H1 (cell line): ENCODE measurements at regions not wholly inside any gene's neighbourhood (a gene's known extent, or its start where the extent isn't known, plus 50 kb on each side); places are given as distances from the start of the nearest gene placed in this dataset.

ENCODE experiments used
- BRCA1 ChIP-seq: IDR thresholded peaks from 2 replicates; pipeline ENCODE4 v1.6.1; 2012; ENCODE audit warnings: low read depth, low read length, improper control_type of control experiment
- CHD1 ChIP-seq: IDR thresholded peaks from 2 replicates; pipeline ENCODE4 v1.6.1; 2012; ENCODE audit warnings: low read depth, low read length, improper control_type of control experiment
- CHD2 ChIP-seq: IDR thresholded peaks from 2 replicates; pipeline ENCODE4 v1.6.1; 2012; ENCODE audit warnings: low read length, improper control_type of control experiment
- CTBP2 ChIP-seq: IDR thresholded peaks from 2 replicates; pipeline ENCODE4 v1.7.0; 2011; ENCODE audit warnings: borderline replicate concordance, mild to moderate bottlenecking, moderate library complexity, mixed read lengths, low read length; ENCODE audit not compliant: insufficient read depth, insufficient read length
- EP300 ChIP-seq, 2 experiments: IDR thresholded peaks; 1 replicate in 1 of 2; 2 replicates in 1 of 2; pipeline ENCODE4 v1.6.1; 2011 to 2012; ENCODE audit warnings: low read depth in 2 of 2, low read length in 2 of 2, mild to moderate bottlenecking in 2 of 2, borderline replicate concordance in 1 of 2, inconsistent platforms in 1 of 2, moderate library complexity in 1 of 2
- EZH2 ChIP-seq: fragments of 200-600 bp; sonication (generic); IDR thresholded peaks from 2 replicates; pipeline ENCODE4 v1.7.1; 2012; ENCODE audit warnings: low read depth, mild to moderate bottlenecking, moderate library complexity, low read length, inconsistent platforms; ENCODE audit not compliant: severe bottlenecking
- GABPA ChIP-seq: IDR thresholded peaks from 2 replicates; pipeline ENCODE4 v1.6.1; 2011; ENCODE audit warnings: mild to moderate bottlenecking, low read length, moderate library complexity, borderline replicate concordance; ENCODE audit not compliant: insufficient read depth
- POLR2AphosphoS5 ChIP-seq: IDR thresholded peaks from 2 replicates; pipeline ENCODE4 v1.6.1; 2011; ENCODE audit warnings: low read depth, low read length
- RFX5 ChIP-seq: IDR thresholded peaks from 2 replicates; pipeline ENCODE4 v1.6.1; 2011; ENCODE audit warnings: low read depth, low read length, improper control_type of control experiment, borderline replicate concordance
- TAF1 ChIP-seq: IDR thresholded peaks from 2 replicates; pipeline ENCODE4 v1.6.1; 2011; ENCODE audit warnings: mild to moderate bottlenecking, low read depth, low read length
- TCF12 ChIP-seq: IDR thresholded peaks from 2 replicates; pipeline ENCODE4 v1.6.1; 2011; ENCODE audit warnings: low read depth, mild to moderate bottlenecking, low read length
- TF ChIP-seq, protein P1 (sequence below), 3 experiments: IDR thresholded peaks; 1 replicate in 2 of 3; 2 replicates in 1 of 3; pipeline versions ENCODE4 v1.5.1 to v1.6.1; 2011; ENCODE audit warnings: low read length in 3 of 3, mild to moderate bottlenecking in 3 of 3, inconsistent platforms in 2 of 3, low read depth in 1 of 3, moderate library complexity in 1 of 3; ENCODE audit not compliant: insufficient read depth in 1 of 3; ENCODE audit errors: control extremely low read depth in 1 of 3
- TF ChIP-seq, protein P2 (sequence below): IDR thresholded peaks from 2 replicates; pipeline ENCODE4 v1.6.1; 2012; ENCODE audit warnings: low read length, inconsistent platforms
- TF ChIP-seq, protein P3 (sequence below): IDR thresholded peaks from 2 replicates; pipeline ENCODE4 v1.6.1; 2011; ENCODE audit warnings: low read length, improper control_type of control experiment

DNA sequence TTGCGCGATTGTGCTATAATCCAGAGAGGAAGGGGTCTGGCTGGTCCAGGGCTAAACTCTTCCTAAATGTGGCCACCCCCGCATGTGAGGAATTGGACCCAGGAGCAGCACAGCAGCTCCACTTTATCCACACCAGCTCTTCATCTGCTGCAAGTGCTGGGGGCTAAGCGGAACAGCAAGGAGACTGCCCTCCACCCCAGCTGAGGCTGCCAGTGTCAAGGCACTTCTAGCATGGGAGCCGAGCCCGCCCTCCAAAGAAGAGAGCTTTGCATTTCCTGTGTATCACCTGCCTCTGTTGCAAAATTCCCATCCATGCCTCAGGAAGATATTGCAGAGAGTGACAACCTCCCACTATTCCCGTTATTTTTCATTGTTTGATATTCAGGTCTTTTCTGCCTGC is 333.6 kb downstream of the ARRDC4 start:
- TF ChIP-seq TCF12 (no peak), GABPA (no peak), EZH2 (no peak), CTBP2 (no peak), EP300 (IDR thresholded peaks at IDR 0.05; ENCODE audit: borderline replicate concordance in 1 of 2, low read depth in 2 of 2, low read length in 2 of 2) (no peak), TAF1 (no peak), POLR2AphosphoS5 (no peak), CHD2 (no peak), RFX5 (no peak), BRCA1 (no peak), CHD1 (no peak)
- TF ChIP-seq, protein P1, sequence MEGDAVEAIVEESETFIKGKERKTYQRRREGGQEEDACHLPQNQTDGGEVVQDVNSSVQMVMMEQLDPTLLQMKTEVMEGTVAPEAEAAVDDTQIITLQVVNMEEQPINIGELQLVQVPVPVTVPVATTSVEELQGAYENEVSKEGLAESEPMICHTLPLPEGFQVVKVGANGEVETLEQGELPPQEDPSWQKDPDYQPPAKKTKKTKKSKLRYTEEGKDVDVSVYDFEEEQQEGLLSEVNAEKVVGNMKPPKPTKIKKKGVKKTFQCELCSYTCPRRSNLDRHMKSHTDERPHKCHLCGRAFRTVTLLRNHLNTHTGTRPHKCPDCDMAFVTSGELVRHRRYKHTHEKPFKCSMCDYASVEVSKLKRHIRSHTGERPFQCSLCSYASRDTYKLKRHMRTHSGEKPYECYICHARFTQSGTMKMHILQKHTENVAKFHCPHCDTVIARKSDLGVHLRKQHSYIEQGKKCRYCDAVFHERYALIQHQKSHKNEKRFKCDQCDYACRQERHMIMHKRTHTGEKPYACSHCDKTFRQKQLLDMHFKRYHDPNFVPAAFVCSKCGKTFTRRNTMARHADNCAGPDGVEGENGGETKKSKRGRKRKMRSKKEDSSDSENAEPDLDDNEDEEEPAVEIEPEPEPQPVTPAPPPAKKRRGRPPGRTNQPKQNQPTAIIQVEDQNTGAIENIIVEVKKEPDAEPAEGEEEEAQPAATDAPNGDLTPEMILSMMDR (IDR thresholded peaks at IDR 0.05; ENCODE audit: control extremely low read depth in 1 of 3, insufficient read depth in 1 of 3, low read depth in 1 of 3, low read length in 3 of 3), result no peak
- TF ChIP-seq, protein P2, sequence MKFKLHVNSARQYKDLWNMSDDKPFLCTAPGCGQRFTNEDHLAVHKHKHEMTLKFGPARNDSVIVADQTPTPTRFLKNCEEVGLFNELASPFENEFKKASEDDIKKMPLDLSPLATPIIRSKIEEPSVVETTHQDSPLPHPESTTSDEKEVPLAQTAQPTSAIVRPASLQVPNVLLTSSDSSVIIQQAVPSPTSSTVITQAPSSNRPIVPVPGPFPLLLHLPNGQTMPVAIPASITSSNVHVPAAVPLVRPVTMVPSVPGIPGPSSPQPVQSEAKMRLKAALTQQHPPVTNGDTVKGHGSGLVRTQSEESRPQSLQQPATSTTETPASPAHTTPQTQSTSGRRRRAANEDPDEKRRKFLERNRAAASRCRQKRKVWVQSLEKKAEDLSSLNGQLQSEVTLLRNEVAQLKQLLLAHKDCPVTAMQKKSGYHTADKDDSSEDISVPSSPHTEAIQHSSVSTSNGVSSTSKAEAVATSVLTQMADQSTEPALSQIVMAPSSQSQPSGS, result no peak
- TF ChIP-seq, protein P3, sequence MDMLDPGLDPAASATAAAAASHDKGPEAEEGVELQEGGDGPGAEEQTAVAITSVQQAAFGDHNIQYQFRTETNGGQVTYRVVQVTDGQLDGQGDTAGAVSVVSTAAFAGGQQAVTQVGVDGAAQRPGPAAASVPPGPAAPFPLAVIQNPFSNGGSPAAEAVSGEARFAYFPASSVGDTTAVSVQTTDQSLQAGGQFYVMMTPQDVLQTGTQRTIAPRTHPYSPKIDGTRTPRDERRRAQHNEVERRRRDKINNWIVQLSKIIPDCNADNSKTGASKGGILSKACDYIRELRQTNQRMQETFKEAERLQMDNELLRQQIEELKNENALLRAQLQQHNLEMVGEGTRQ, result no peak
